Right lobe of liver (tissue), 6 donors: ENCODE measurements at regions not wholly inside any gene's neighbourhood (a gene's known extent, or its start where the extent isn't known, plus 50 kb on each side); places are given as distances from the start of the nearest gene placed in this dataset.

Experiments
- ATAC-seq, 4 donors: fragments of 200-7000 bp; cut with Tn5 transposase; one replicate each; pipeline ENCODE4 v1.9.1; 2020; ENCODE audit warnings: mild to moderate bottlenecking in 4 of 4, moderate library complexity in 4 of 4
- DNase-seq, 3 donors: peaks; one replicate each; pipeline ENCODE4 v3.0.0-alpha.2; 2020
- H3K27ac ChIP-seq, 3 donors: fragments of 200-600 bp; one replicate each; pipeline ENCODE4 v1.8.0; 2022
- H3K27me3 ChIP-seq, 2 donors: fragments of 200-600 bp; one replicate each; pipeline ENCODE4 v1.8.0; 2022
- H3K36me3 ChIP-seq, 4 donors: fragments of 200-600 bp; sonication (generic) in 1 of 4; one replicate each; pipeline versions ENCODE4 v1.5.1 to v1.8.0; 2017 to 2022; ENCODE audit warnings: control low read depth in 1 of 4
- H3K4me1 ChIP-seq, 4 donors: fragments of 200-600 bp; sonication (generic) in 1 of 4; one replicate each; pipeline versions ENCODE4 v1.5.1 to v1.8.0; 2017 to 2022; ENCODE audit warnings: control low read depth in 1 of 4
- H3K4me3 ChIP-seq, 3 donors: fragments of 200-600 bp; one replicate each; pipeline ENCODE4 v1.8.0; 2022
- H3K9me3 ChIP-seq, 4 donors: fragments of 200-600 bp; sonication (generic) in 1 of 4; one replicate each; pipeline versions ENCODE4 v1.5.1 to v1.8.0; 2017 to 2022; ENCODE audit warnings: control low read depth in 1 of 4
- POLR2A ChIP-seq: fragments of 450-650 bp; IDR thresholded peaks from one replicate; pipeline ENCODE4 v1.6.1; 2017; ENCODE audit warnings: antibody characterized with exemption, mild to moderate bottlenecking
- WGBS: methylation state at CpG from one replicate; pipeline ENCODE4 v1.1.6; 2018; ENCODE audit warnings: low coverage, low lambda C conversion rate; ENCODE audit not compliant: insufficient coverage; ENCODE audit errors: missing lambda C conversion rate; 5-methylcytosine and 5-hydroxymethylcytosine counted together
- intact Hi-C, 2 donors: fragments of 100-400 bp; cut with DNase I; formaldehyde crosslinking; loops; one replicate each; pipeline versions ENCODE4 v1.11.2 to v1.14.1; 2022
- TF ChIP-seq, protein P1 (sequence below), 4 donors: fragments of 200-600 bp in 3 of 4; fragments of 450-650 bp in 1 of 4; IDR thresholded peaks; one replicate each; pipeline versions ENCODE4 v1.5.1 to v1.8.0; 2016 to 2022; ENCODE audit warnings: antibody characterized with exemption in 4 of 4, mild to moderate bottlenecking in 2 of 4
- donor health status: DM: no; HTN: yes; CAD: no.
- donor health status: DM: no; HTN: no; CAD: no.
- donor health status: DM: no; HTN: no; CAD: no.
- donor health status: DM: no; HTN: yes; CAD: no.
- donor health status: DM: no; HTN: yes; CAD: no.

DNA sequence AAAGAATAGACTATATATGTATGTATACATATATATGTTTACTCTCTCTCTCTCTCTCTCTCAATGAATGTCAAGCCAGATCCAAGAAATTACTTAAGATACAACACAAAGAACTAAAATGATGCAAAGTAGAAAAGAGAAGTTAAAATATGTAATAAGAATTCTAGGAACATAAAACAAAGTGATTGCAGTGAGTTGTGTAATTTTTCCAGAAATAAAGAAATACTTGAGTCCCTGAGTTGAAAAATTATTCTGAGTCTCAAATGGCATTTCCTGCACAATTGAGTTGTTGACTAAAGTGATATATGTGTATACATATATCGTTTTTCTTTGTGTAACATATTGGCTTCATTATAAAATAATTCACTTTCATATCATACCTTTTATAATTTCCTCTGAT lies 262.4 kb downstream of the INSIG2 start:
- DNase-seq = no peak
- Histone ChIP-seq H3K27me3 (no peaks in the 10 kb centered on the region), H3K4me1 (no peaks in the 10 kb centered on the region), H3K27ac (no peak overlapping the region), H3K9me3 (no peaks in the 10 kb centered on the region), H3K4me3 (no peak overlapping the region), H3K36me3 (no peaks in the 10 kb centered on the region)
- no peak for ATAC-seq
- WGBS = 31% methylated on average over 1 of the region's 1 CpG
- TF ChIP-seq POLR2A = no peak
- TF ChIP-seq, protein P1, sequence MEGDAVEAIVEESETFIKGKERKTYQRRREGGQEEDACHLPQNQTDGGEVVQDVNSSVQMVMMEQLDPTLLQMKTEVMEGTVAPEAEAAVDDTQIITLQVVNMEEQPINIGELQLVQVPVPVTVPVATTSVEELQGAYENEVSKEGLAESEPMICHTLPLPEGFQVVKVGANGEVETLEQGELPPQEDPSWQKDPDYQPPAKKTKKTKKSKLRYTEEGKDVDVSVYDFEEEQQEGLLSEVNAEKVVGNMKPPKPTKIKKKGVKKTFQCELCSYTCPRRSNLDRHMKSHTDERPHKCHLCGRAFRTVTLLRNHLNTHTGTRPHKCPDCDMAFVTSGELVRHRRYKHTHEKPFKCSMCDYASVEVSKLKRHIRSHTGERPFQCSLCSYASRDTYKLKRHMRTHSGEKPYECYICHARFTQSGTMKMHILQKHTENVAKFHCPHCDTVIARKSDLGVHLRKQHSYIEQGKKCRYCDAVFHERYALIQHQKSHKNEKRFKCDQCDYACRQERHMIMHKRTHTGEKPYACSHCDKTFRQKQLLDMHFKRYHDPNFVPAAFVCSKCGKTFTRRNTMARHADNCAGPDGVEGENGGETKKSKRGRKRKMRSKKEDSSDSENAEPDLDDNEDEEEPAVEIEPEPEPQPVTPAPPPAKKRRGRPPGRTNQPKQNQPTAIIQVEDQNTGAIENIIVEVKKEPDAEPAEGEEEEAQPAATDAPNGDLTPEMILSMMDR (IDR thresholded peaks at IDR 0.05) = no peak
- intact Hi-C loops = no loop called here

DNA sequence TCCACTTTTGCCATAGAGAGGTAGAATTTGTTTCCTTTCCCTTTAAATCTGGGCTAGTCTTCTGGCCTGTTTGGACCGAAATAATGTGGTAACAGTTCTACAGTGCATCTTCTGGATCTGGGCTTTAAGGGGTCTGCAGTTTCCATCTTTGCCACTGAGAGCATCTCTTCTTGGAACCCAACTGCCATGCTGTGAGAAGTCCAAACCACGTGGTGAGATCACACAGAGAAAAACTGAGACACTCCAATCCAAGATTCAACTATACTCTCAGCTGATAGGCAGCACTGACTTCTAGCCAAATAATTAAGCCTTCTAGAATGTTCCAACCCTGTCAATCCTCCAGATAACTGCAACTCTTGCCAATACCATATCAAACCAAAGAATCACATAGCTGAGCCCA lies 261.1 kb downstream of the INSIG2 start:
- Histone ChIP-seq H3K27ac (no peak overlapping the region), H3K9me3 (no peaks in the 10 kb centered on the region), H3K4me3 (no peak overlapping the region), H3K27me3 (no peaks in the 10 kb centered on the region), H3K4me1 (no peaks in the 10 kb centered on the region), H3K36me3 (no peaks in the 10 kb centered on the region)
- TF ChIP-seq, protein P1 (IDR thresholded peaks at IDR 0.05) = no peak
- no peak for TF ChIP-seq POLR2A
- no peak for ATAC-seq
- WGBS = 38% methylated on average over 2 of the region's 2 CpGs
- intact Hi-C loops = no loop called here
- no peak for DNase-seq

DNA sequence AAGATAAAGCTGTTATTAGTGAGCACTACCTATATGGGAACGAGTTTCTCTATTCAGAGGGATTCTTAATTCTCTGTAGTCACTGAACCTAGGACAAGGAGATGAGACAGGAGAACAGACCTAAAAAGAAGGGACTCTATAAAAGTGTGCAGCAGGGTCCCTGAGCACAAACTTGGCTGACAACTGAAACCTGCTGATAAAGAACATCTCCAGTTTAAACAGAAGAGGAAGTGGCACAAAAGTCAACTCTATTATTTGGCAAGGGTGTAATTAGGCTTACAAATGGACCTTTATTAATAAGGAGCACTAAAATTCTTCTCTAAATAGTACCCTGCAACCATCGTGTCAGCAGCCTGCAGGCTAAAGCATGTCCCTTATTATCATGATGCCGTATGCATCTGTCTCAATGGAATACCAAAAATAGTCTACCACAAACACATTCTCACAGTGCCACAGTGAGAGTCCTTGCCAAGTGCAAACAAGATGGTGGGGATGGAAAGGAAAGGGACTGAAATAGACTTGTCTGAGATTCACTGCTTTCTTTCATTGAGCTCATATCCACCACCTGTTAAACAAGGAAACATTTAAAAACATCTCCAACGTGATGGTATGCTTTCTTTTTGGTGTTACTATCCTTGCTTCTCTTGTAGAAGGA lies 260.2 kb downstream of the INSIG2 start:
- DNase-seq (no peak), ATAC-seq (no peak)
- no peak overlapping the region for H3K27ac ChIP-seq
- H3K9me3 ChIP-seq = no peaks in the 10 kb centered on the region
- intact Hi-C loops = no loop called here
- no peaks in the 10 kb centered on the region for H3K27me3 ChIP-seq
- TF ChIP-seq, protein P1 (IDR thresholded peaks at IDR 0.05) = no peak
- no peak for TF ChIP-seq POLR2A
- H3K4me1 ChIP-seq = no peaks in the 10 kb centered on the region
- no peaks in the 10 kb centered on the region for H3K36me3 ChIP-seq
- H3K4me3 ChIP-seq = no peak overlapping the region
- WGBS = 53% methylated on average over 4 of the region's 4 CpGs

DNA sequence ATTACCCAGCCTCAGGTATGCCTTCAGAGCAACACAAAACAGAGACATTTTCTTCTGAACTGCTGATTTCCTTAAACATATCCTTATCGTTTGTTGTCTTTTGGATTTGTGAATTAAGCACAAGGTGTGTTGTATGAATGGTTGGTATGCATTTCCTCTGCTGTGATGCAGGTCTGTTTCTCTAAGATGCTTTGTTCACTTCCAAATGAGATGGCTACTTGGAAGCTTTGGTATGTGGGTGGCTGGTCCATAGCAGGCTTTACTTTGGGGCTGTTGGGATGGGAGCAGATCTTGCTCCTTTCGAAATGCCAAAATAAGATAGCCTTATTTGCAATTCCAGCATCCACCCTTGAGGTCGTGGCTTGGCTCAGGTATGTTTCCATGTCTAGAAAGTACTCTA lies 257.2 kb downstream of the INSIG2 start:
- ATAC-seq = no peak
- intact Hi-C loops = no loop called here

More for the DNA sequence above, 257.2 kb downstream of the INSIG2 start:
- no peaks in the 10 kb centered on the region for H3K9me3 ChIP-seq
- H3K4me1 ChIP-seq = no peaks in the 10 kb centered on the region
- no peak overlapping the region for H3K4me3 ChIP-seq
- no peak for DNase-seq
- 52% methylated on average over 3 of the region's 3 CpGs for WGBS
- TF ChIP-seq, protein P1 (IDR thresholded peaks at IDR 0.05) = no peak
- no peak for TF ChIP-seq POLR2A
- H3K27me3 ChIP-seq = no peaks in the 10 kb centered on the region
- no peak overlapping the region for H3K27ac ChIP-seq
- no peaks in the 10 kb centered on the region for H3K36me3 ChIP-seq
